ENCODE measurements at regions not wholly inside any gene's neighbourhood (a gene's known extent, or its start where the extent isn't known, plus 50 kb on each side); places are given as distances from the start of the nearest gene placed in this dataset.

GRCh38 chr7:17069146-17069545, 187.4 kb upstream of the AGR3 start:
- intact Hi-C loops (cut with DNase I; ENCODE audit: low total_unique reads): no loop called here

GRCh38 chr7:17070231-17070708, 188.5 kb upstream of the AGR3 start:
- intact Hi-C loops (cut with DNase I; ENCODE audit: low total_unique reads): no loop called here

More at GRCh38 chr7:17069146-17069545, 187.4 kb upstream of the AGR3 start:
- H3K36me3 ChIP-seq: no peaks in the 10 kb centered on the region
- H3K9me3 ChIP-seq: no peaks in the 10 kb centered on the region
- H3K4me1 ChIP-seq: no peaks in the 10 kb centered on the region
- TF ChIP-seq CTCF (IDR thresholded peaks at IDR 0.05) (no peak), POLR2A (IDR thresholded peaks at IDR 0.05) (no peak)
- H3K27ac ChIP-seq: no peak overlapping the region
- no peak overlapping the region for H3K4me3 ChIP-seq
- no peaks in the 10 kb centered on the region for H3K27me3 ChIP-seq
- DNase-seq: no peak

GRCh38 chr7:17071866-17072265, 190.1 kb upstream of the AGR3 start:
- no peaks in the 10 kb centered on the region for H3K4me1 ChIP-seq
- no peaks in the 10 kb centered on the region for H3K27me3 ChIP-seq
- TF ChIP-seq POLR2A (IDR thresholded peaks at IDR 0.05) (no peak), CTCF (IDR thresholded peaks at IDR 0.05) (no peak)
- no peak for DNase-seq
- H3K9me3 ChIP-seq: no peaks in the 10 kb centered on the region
- no peak overlapping the region for H3K27ac ChIP-seq
- intact Hi-C loops (cut with DNase I; ENCODE audit: low total_unique reads): no loop called here
- H3K4me3 ChIP-seq: no peak overlapping the region
- H3K36me3 ChIP-seq: no peaks in the 10 kb centered on the region

More at GRCh38 chr7:17070231-17070708, 188.5 kb upstream of the AGR3 start:
- H3K4me1 ChIP-seq: no peaks in the 10 kb centered on the region
- TF ChIP-seq POLR2A (IDR thresholded peaks at IDR 0.05) (no peak), CTCF (IDR thresholded peaks at IDR 0.05) (no peak)
- DNase-seq: no peak
- H3K36me3 ChIP-seq: no peaks in the 10 kb centered on the region
- H3K27me3 ChIP-seq: no peaks in the 10 kb centered on the region
- no peaks in the 10 kb centered on the region for H3K9me3 ChIP-seq
- no peak overlapping the region for H3K27ac ChIP-seq
- no peak overlapping the region for H3K4me3 ChIP-seq

GRCh38 chr7:17075601-17076255, 193.9 kb upstream of the AGR3 start:
- TF ChIP-seq CTCF (IDR thresholded peaks at IDR 0.05): no peak
- no peak for TF ChIP-seq POLR2A (IDR thresholded peaks at IDR 0.05)
- no peak for DNase-seq
- Histone ChIP-seq H3K27me3 (no peaks in the 10 kb centered on the region), H3K4me1 (no peaks in the 10 kb centered on the region), H3K9me3 (peaks cover 0 to 2% of the 10 kb centered on the region in 2 donors), H3K36me3 (no peaks in the 10 kb centered on the region), H3K27ac (no peak overlapping the region), H3K4me3 (no peak overlapping the region)
- intact Hi-C loops (cut with DNase I; ENCODE audit: low total_unique reads): no loop called here

- intact Hi-C loops (cut with DNase I; ENCODE audit: low total_unique reads): no loop called here
- H3K4me3 ChIP-seq: no peak overlapping the region
- H3K36me3 ChIP-seq: no peaks in the 10 kb centered on the region
- no peak for DNase-seq
- no peaks in the 10 kb centered on the region for H3K27me3 ChIP-seq
- H3K9me3 ChIP-seq: peaks cover 0 to 3% of the 10 kb centered on the region in 2 donors
- H3K27ac ChIP-seq: no peak overlapping the region
- TF ChIP-seq CTCF (IDR thresholded peaks at IDR 0.05) (no peak), POLR2A (IDR thresholded peaks at IDR 0.05) (no peak)
- no peaks in the 10 kb centered on the region for H3K4me1 ChIP-seq
These were observed 196.5 kb upstream of the AGR3 start for GRCh38 chr7:17078298-17078697.

Measured in uterus (tissue), 3 donors.